Right ventricle myocardium superior (tissue), 1 donor: ENCODE measurements at regions not wholly inside any gene's neighbourhood (a gene's known extent, or its start where the extent isn't known, plus 50 kb on each side); places are given as distances from the start of the nearest gene placed in this dataset.
A peak's percentile ranks its signal among the peaks of the same experiment; 100 is the strongest.
"Not testable (repeated sequence)": the region's sequence is repeated elsewhere in the genome, so short reads cannot be mapped to it uniquely, and the experiment has no call there.

Source experiments
- ATAC-seq: fragments of 200-7000 bp; cut with Tn5 transposase; one replicate; pipeline ENCODE4 v1.9.1; 2020; ENCODE audit warnings: mild to moderate bottlenecking; ENCODE audit not compliant: poor library complexity
- DNase-seq: peaks from one replicate; pipeline ENCODE4 v3.0.0-alpha.2; 2020
- intact Hi-C: fragments of 100-400 bp; cut with DNase I; formaldehyde crosslinking; loops from one replicate; pipeline ENCODE4 v1.11.2; 2022
- donor health status: DM: no; HTN: yes; CAD: no; lungs with severe emphysema.

- intact Hi-C loops = no loop called here
- DNase-seq = no peak
- peak; percentile 59 for ATAC-seq
Observed at GRCh38 chr6:21331235-21331634, 262.3 kb upstream of the SOX4 start.

GRCh38 chr6:21332077-21332476 is 261.5 kb upstream of the SOX4 start:
- ATAC-seq (no peak), DNase-seq (no peak)
- intact Hi-C loops = no loop called here

- intact Hi-C loops = no loop called here
- ATAC-seq (no peak), DNase-seq (no peak)
Observed at GRCh38 chr6:21332660-21333059, 260.9 kb upstream of the SOX4 start.

- no peak for ATAC-seq
- intact Hi-C loops = no loop called here
- DNase-seq = no peak
Observed at GRCh38 chr6:21333715-21334114, 259.8 kb upstream of the SOX4 start.

- DNase-seq (no peak), ATAC-seq (no peak)
- intact Hi-C loops = no loop called here
Observed at GRCh38 chr6:21334651-21335050, 258.9 kb upstream of the SOX4 start.

GRCh38 chr6:21335591-21335990 is 258.0 kb upstream of the SOX4 start:
- intact Hi-C loops = no loop called here
- ATAC-seq (no peak), DNase-seq (no peak)

GRCh38 chr6:21337263-21337662 is 256.3 kb upstream of the SOX4 start:
- ATAC-seq (no peak), DNase-seq (no peak)
- intact Hi-C loops = no loop called here

GRCh38 chr6:21340573-21340972 is 253.0 kb upstream of the SOX4 start:
- ATAC-seq = no peak
- intact Hi-C loops = no loop called here
- DNase-seq = no peak

- ATAC-seq = peak; percentile 39
Observed at GRCh38 chr6:21341910-21342309, 251.6 kb upstream of the SOX4 start.

GRCh38 chr6:21342501-21342900 is 251.1 kb upstream of the SOX4 start:
- DNase-seq (no peak), ATAC-seq (peak; percentile 92)
- intact Hi-C loops = no loop called here

More at GRCh38 chr6:21341910-21342309, 251.6 kb upstream of the SOX4 start:
- intact Hi-C loops = no loop called here
- no peak for DNase-seq

GRCh38 chr6:21345704-21346103 is 247.8 kb upstream of the SOX4 start:
- DNase-seq, ATAC-seq, intact Hi-C loops: not testable (repeated sequence)

GRCh38 chr6:21348146-21348503 is 245.4 kb upstream of the SOX4 start:
- no peak for ATAC-seq

GRCh38 chr6:21348504-21349195 is 244.9 kb upstream of the SOX4 start:
- intact Hi-C loops = no loop called here
- ATAC-seq = peak; percentile 63
- DNase-seq = no peak

More at GRCh38 chr6:21348146-21348503, 245.4 kb upstream of the SOX4 start:
- intact Hi-C loops = no loop called here
- DNase-seq = no peak

GRCh38 chr6:21349834-21350233 is 243.7 kb upstream of the SOX4 start:
- DNase-seq (no peak), ATAC-seq (no peak)
- intact Hi-C loops = no loop called here

- ATAC-seq = no peak
- intact Hi-C loops = no loop called here
- DNase-seq = no peak
Observed at GRCh38 chr6:21350926-21351325, 242.6 kb upstream of the SOX4 start.

GRCh38 chr6:21352131-21352530 is 241.4 kb upstream of the SOX4 start:
- intact Hi-C loops = no loop called here
- ATAC-seq = no peak
- DNase-seq = no peak

- intact Hi-C loops = no loop called here
- DNase-seq (no peak), ATAC-seq (no peak)
Observed at GRCh38 chr6:21354805-21355238, 238.7 kb upstream of the SOX4 start.

- DNase-seq (no peak), ATAC-seq (no peak)
- intact Hi-C loops = no loop called here
Observed at GRCh38 chr6:21355638-21356037, 237.9 kb upstream of the SOX4 start.

GRCh38 chr6:21357262-21357661 is 236.3 kb upstream of the SOX4 start:
- intact Hi-C loops = no loop called here
- no peak for ATAC-seq

GRCh38 chr6:21359926-21360325 is 233.6 kb upstream of the SOX4 start:
- intact Hi-C loops = no loop called here
- no peak for DNase-seq
- ATAC-seq = no peak

More at GRCh38 chr6:21357262-21357661, 236.3 kb upstream of the SOX4 start:
- DNase-seq = no peak

GRCh38 chr6:21360336-21360735 is 233.2 kb upstream of the SOX4 start:
- ATAC-seq (no peak), DNase-seq (no peak)
- intact Hi-C loops = no loop called here
